Skeletal muscle cell (primary cell): ENCODE measurements at regions not wholly inside any gene's neighbourhood (a gene's known extent, or its start where the extent isn't known, plus 50 kb on each side); places are given as distances from the start of the nearest gene placed in this dataset.
A peak's percentile ranks its signal among the peaks of the same experiment; 100 is the strongest.

ENCODE experiments used
- DNase-seq: peaks from one replicate; pipeline ENCODE4 v3.0.0-alpha.2; 2010; ENCODE audit warnings: low read depth
- H3K4me3 ChIP-seq: 2 replicates; pipeline ENCODE4 v1.5.1; 2011; ENCODE audit warnings: low read depth, mild to moderate bottlenecking, control low read depth, low read length, moderate library complexity

GRCh38 chr2:215780313-215780712 lies 233.0 kb downstream of the MREG start:
- H3K4me3 ChIP-seq: no peak overlapping the region
- no peak for DNase-seq

DNA sequence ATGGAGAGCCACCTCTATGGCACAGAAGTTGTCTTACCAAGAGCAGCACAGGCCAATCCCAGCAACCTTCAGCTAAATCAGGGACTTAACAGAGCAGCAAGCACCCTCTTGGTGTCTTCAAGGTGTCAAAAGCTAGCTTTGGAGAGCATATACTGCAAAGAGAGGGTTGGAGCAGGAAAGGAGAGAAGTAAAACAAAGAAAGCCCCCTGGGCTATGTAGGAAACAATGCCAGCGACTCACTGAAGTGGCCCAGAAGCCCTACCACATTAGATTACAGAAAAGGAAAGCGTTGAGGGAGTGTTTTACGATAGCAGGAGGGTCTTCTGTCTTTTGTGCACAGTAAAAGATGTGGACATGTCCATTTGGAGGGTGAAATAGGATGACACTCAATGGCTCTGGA lies 233.4 kb downstream of the MREG start:
- no peak for DNase-seq
- no peak overlapping the region for H3K4me3 ChIP-seq

GRCh38 chr2:215777465-215778044 lies 235.8 kb downstream of the MREG start:
- DNase-seq: no peak
- no peak overlapping the region for H3K4me3 ChIP-seq

- no peak for DNase-seq
- no peak overlapping the region for H3K4me3 ChIP-seq
These were observed 238.2 kb downstream of the MREG start for GRCh38 chr2:215775106-215775505.

DNA sequence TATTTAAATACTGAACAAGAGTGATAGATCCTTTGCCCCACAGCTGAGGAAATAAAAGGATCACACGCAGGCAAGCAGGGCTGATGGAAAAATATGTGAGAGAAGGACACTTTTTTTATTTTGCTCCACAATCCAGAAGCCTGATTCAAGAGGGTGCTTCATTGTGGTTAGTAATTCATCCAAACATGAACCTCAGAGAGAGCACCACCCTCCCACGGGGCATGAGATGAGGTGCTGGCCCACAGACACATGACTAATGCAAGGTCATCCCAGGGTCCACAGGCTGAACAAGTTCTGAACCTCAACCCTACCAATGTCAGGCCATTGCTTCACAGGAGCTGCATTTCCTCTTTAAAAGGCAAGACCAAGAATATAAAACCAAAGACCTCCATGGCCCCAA lies 239.6 kb downstream of the MREG start:
- H3K4me3 ChIP-seq: no peak overlapping the region
- peak; percentile 98 for DNase-seq

DNA sequence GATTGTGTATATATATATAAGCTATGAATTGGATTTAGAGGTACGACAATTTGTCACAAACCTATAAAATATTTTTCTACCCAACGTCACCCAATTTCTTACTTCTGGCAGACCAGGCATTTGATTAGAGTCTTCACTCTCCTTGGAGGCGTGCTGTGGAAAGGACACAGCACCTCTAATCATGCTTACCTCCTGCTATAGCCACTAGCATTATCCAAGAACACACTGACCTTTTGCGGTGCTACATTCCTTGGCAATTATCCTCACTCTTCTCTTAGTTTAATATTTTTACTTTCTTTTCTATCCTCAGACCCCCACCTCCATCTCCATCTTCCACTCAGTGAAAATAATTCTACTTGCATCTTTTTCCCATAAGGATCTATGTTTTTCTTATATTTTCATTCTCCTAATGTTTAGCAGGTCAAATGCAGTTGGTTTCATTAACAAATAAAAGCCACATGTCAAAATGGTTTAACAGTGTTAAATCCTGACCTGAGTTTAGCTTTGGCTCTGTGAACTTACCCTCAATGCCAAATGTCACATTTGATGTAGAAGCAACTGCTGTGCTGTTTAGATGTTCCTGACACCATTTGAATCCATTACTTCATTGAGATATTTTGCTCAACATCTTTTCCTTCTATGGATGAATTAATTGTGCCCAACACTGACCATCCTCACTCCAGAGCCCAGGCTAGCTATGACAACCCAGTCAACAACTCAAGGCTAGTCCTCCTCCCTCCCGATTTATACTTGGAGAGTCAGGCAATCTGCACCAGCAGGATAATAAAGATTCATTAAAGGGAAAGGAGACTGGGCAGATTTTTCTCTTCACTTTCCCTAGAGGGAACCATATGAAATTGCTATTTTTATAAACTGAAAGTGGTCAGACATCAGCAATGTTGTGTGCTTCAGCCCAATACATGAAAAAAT lies 240.5 kb downstream of the MREG start:
- no peak overlapping the region for H3K4me3 ChIP-seq
- no peak for DNase-seq

GRCh38 chr2:215772003-215772402 lies 241.3 kb downstream of the MREG start:
- DNase-seq: peak; percentile 71
- no peak overlapping the region for H3K4me3 ChIP-seq

- DNase-seq: no peak
- H3K4me3 ChIP-seq: no peak overlapping the region
These were observed 242.1 kb downstream of the MREG start for GRCh38 chr2:215771241-215771640.

- DNase-seq: no peak
These were observed 242.7 kb downstream of the MREG start for GRCh38 chr2:215770668-215771067.

DNA sequence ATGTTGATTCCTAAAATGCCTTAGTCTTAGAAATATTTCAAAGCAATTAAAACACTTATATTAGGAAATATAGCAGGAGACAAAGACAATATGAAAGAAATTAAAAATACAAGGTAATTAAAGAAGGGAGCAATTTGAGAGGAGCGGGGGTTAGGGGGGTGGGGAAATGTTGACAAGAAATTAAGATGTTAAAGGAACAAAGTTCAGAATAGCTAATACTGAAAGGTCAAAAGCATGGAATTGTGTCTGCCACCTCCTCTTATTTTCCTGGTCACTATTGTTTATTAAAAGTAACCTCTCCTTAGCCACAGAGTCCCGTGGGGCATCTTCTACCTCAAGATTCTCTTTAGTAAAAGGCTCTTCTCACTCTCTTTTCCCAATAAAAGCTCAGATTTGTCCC lies 244.1 kb downstream of the MREG start:
- DNase-seq: no peak
- H3K4me3 ChIP-seq: no peak overlapping the region

More at GRCh38 chr2:215770668-215771067, 242.7 kb downstream of the MREG start:
- H3K4me3 ChIP-seq: no peak overlapping the region

- DNase-seq: no peak
- H3K4me3 ChIP-seq: no peak overlapping the region
These were observed 245.7 kb downstream of the MREG start for GRCh38 chr2:215767625-215768024.

- no peak for DNase-seq
- H3K4me3 ChIP-seq: no peak overlapping the region
These were observed 247.5 kb downstream of the MREG start for GRCh38 chr2:215765729-215766360.

DNA sequence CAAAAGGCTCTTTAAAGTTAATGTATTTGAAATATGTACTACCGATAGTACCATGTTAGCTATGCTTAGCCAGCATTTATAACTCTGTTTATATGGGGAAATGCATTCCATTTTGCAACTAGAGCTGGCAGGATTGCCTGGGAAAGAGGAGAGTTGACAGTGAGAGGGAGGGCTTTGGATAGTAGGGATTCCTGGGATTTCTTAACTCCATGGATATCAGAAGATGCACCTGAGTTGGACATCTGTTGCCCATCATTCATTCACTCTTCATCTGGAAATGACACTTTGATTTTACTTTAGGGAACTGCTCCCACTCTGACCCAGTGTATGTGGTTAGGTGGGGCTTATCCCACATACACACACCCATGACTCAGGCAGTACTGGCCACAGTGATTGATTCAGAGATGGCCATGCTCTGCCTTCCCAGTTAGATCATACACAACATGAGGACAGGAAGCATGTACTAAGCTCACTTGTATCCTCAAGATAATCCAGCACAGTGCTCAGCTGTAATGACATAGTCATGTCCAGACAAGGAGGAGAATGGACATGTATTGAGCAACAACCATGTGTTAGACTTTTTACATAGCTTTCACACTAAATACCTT lies 248.8 kb downstream of the MREG start:
- DNase-seq: peak; percentile 81

GRCh38 chr2:215760557-215760956 lies 252.8 kb downstream of the MREG start:
- DNase-seq: no peak

More for the DNA sequence above, 248.8 kb downstream of the MREG start:
- H3K4me3 ChIP-seq: no peak overlapping the region

DNA sequence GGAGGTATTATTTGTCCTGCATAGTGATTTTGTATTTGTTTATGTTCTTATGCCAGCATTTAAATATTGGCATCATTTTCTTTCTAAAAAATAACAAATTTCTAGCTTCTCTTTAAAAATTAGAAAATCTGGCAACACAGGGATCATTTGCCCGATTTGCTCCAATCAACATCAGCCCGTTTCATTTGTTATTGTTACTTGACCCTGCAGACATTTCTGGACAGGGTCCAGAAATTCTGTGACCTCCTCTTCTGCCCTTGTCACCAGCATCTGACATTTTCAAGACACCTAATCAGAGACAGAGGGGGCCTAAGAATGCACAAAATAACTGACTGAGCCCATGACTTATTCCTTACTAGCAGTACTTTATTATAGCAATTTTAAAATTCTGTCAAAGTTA lies 253.3 kb downstream of the MREG start:
- H3K4me3 ChIP-seq: no peak overlapping the region
- no peak for DNase-seq

More at GRCh38 chr2:215760557-215760956, 252.8 kb downstream of the MREG start:
- H3K4me3 ChIP-seq: no peak overlapping the region

GRCh38 chr2:215758691-215759090 lies 254.7 kb downstream of the MREG start:
- no peak overlapping the region for H3K4me3 ChIP-seq
- DNase-seq: no peak

- H3K4me3 ChIP-seq: no peak overlapping the region
- DNase-seq: no peak
These were observed 257.0 kb downstream of the MREG start for GRCh38 chr2:215756346-215756730.

DNA sequence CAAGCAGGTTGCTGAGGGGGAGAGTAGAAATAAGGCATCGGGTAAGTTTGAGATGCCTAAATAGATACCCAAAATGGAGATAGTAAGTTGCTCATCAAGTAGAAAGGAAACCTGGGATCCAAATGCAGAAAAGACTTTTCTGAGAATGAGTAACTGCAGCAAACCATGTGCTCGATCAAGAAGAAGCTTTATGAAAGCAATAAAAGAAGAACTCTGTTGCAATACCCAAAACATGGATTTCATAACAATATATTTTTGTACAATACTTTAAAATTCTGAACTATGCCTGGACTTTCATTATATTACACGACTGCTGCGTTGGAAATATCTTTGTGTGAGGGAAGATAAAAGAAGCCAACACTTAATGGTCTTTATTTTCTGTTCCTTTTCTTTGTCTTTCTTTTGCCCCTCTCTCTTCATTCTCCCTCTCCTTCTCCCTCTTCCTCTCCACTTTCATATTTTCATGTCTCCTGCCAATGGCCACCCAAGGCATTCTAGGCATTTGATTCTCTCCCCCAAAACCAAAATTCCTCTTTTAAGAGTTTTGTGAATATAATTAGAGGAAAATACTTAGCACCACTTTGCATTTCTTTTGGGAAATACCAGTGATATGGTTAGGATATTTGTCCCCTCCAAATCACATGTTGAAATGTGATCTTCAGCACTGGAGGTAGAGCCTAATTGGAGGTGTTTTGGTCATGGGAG lies 257.6 kb downstream of the MREG start:
- H3K4me3 ChIP-seq: no peak overlapping the region

GRCh38 chr2:215754546-215754945 lies 258.8 kb downstream of the MREG start:
- DNase-seq: no peak
- no peak overlapping the region for H3K4me3 ChIP-seq

More for the DNA sequence above, 257.6 kb downstream of the MREG start:
- no peak for DNase-seq
